OCI-LY3 (cell line): ENCODE measurements at regions not wholly inside any gene's neighbourhood (a gene's known extent, or its start where the extent isn't known, plus 50 kb on each side); places are given as distances from the start of the nearest gene placed in this dataset.
"Not testable (repeated sequence)": the region's sequence is repeated elsewhere in the genome, so short reads cannot be mapped to it uniquely, and the experiment has no call there.

Experiments
- H2AFZ ChIP-seq: fragments of 200-600, 300-600 bp; shearing (Covaris generic); 2 replicates; pipeline ENCODE4 v1.6.0; 2014; ENCODE audit warnings: antibody characterized with exemption, low read depth, low read length
- H3K27ac ChIP-seq: fragments of 200-600, 300-600 bp; sonication (generic); 2 replicates; pipeline ENCODE4 v1.5.1; 2014; ENCODE audit warnings: mild to moderate bottlenecking, low read length, moderate library complexity, mixed read lengths
- H3K27me3 ChIP-seq: fragments of 200-600, 300-600 bp; sonication (generic); 2 replicates; pipeline ENCODE4 v1.6.1; 2014; ENCODE audit warnings: low read depth, low read length, mixed read lengths
- H3K36me3 ChIP-seq: fragments of 200-600, 300-600 bp; sonication (generic); replicated peaks from 2 replicates; pipeline ENCODE3; 2014; ENCODE audit warnings: low read depth, low read length, mixed read lengths
- H3K4me1 ChIP-seq: fragments of 300-600, 200-600 bp; sonication (generic); 2 replicates; pipeline ENCODE4 v1.6.1; 2014; ENCODE audit warnings: low read length, mixed read lengths
- H3K4me2 ChIP-seq: fragments of 200-600, 300-600 bp; sonication (generic); 2 replicates; pipeline ENCODE4 v1.6.1; 2014; ENCODE audit warnings: low read length, mixed read lengths
- H3K4me3 ChIP-seq: fragments of 300-600, 200-600 bp; sonication (generic); 2 replicates; pipeline ENCODE4 v1.5.1; 2014; ENCODE audit warnings: antibody characterized with exemption, mild to moderate bottlenecking, low read length, moderate library complexity
- H3K79me2 ChIP-seq: fragments of 300-600, 200-600 bp; shearing (Covaris generic); 2 replicates; pipeline ENCODE4 v1.6.1; 2014; ENCODE audit warnings: mild to moderate bottlenecking, low read length, mixed read lengths
- H3K9ac ChIP-seq: fragments of 300-600, 200-600 bp; shearing (Covaris generic); 2 replicates; pipeline ENCODE4 v1.6.0; 2014; ENCODE audit warnings: mild to moderate bottlenecking, low read length, moderate library complexity
- H3K9me3 ChIP-seq: fragments of 200-600, 300-600 bp; shearing (Covaris generic); 2 replicates; pipeline ENCODE4 v1.6.1; 2014; ENCODE audit warnings: low read length, mixed read lengths; ENCODE audit not compliant: insufficient read depth
- H4K20me1 ChIP-seq: fragments of 200-600, 300-600 bp; sonication (generic); 2 replicates; pipeline ENCODE4 v1.6.1; 2016; ENCODE audit warnings: low read length, mixed read lengths; ENCODE audit not compliant: insufficient read depth
- EZH2phosphoT487 ChIP-seq: fragments of 200-600 bp; shearing (Covaris generic); IDR thresholded peaks from 2 replicates; pipeline ENCODE4 v1.6.1; 2018; ENCODE audit warnings: antibody characterized with exemption, mixed run types, low read depth
- TF ChIP-seq, protein P1 (sequence below): fragments of 200-600, 300-600 bp; sonication (generic); IDR thresholded peaks from 2 replicates; pipeline ENCODE4 v1.5.1; 2014; ENCODE audit warnings: antibody characterized with exemption, low read length, low read depth

DNA sequence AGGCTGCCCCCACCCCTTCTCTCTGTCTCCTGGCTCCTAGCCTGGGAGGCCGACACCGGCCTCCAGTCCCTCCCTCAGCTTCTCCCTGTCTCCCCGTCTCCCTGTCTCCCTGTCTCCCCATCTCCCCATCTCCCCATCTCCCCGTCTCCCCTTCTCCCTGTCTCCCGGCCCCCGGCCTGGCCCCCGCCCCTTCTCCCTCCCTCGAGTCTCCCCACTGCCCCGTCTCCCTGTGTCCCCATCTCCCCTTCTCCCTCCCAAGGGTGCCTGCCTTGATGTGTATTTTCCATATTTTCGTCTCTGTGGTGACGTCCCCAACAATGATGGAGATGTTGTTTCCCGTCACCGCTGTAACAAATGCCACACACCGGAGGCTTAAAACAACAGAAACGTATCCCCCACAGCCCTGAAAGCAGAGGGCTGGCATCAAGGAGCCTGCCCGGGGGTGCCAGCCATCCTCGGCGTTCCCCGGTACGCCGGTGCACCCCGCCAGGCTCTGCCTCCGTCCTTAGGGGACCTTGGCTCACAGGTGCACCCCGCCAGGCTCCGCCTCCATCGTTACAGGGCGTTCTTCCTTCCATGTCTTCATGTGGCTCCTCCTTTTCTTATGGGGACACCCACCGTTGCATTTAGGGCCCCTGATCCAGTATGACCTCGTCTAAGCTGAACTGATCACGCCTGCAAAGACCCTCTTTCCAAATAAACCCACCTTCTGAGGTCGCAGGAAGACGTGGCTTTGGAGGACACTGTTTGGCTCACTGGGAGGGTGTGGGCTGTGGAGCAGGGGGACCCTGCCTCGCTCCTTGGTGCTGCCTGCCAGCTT lies 151.6 kb downstream of the NPIPB11 start:
- peaks cover 3% of the 10 kb centered on the region; the same call in 1 of the 2 replicates for H3K4me1 ChIP-seq

DNA sequence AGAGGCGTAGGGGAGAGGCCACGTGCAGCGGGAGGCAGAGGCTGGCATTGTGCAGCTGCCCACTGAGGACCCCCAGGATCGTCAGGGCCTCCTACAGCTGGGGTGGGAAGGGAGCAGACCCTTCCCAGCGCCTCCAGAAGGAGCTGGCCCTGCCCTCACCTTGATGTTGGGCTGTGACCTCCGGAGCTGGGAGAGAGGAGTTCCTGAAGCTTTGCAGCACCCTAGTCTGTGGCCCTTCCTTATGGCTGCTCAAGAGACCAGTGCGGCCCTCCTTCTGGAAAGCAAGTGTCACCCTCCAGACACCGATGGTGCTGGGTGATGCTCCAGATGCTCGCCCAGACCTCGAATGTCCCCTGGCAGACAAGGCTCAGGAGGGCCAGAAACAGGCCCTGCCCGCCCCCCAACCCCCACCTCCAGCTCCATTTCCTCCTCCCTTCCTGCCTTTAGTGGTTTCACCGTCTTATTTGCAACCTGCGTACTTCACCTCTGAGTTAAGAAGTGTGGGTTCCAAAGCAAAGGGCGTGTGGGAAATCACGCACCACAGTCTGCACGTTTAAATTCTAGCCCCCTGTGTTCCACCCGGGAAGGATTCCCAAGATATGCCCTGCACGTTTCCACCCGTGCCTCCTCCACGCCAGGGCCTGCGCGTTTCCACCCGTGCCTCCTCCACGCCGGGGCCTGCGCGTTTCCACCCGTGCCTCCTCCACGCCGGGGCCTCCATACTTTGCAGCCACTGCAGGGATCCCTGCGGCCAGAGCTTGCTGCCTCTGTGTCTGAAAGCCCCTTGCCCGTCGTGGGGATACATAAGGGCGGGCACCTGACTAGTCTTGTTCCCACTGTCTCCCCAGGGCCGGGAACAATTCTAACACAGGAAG lies 152.6 kb downstream of the NPIPB11 start:
- not testable (repeated sequence) for H3K4me1 ChIP-seq, H4K20me1 ChIP-seq, H3K27me3 ChIP-seq, H3K4me3 ChIP-seq, H3K9me3 ChIP-seq, H3K79me2 ChIP-seq, H3K27ac ChIP-seq, H3K4me2 ChIP-seq, H3K36me3 ChIP-seq, H3K9ac ChIP-seq, H2AFZ ChIP-seq

More for the DNA sequence above, 151.6 kb downstream of the NPIPB11 start:
- no peaks in the 10 kb centered on the region for H4K20me1 ChIP-seq
- no peak overlapping the region for H3K4me3 ChIP-seq
- H3K79me2 ChIP-seq: no peaks in the 10 kb centered on the region
- H2AFZ ChIP-seq: no peak overlapping the region
- no peak overlapping the region for H3K9ac ChIP-seq
- H3K27me3 ChIP-seq: no peaks in the 10 kb centered on the region
- H3K27ac ChIP-seq: no peak overlapping the region
- H3K36me3 ChIP-seq: no peaks in the 10 kb centered on the region
- H3K9me3 ChIP-seq: no peaks in the 10 kb centered on the region
- H3K4me2 ChIP-seq: no peak overlapping the region
- TF ChIP-seq, protein P1, sequence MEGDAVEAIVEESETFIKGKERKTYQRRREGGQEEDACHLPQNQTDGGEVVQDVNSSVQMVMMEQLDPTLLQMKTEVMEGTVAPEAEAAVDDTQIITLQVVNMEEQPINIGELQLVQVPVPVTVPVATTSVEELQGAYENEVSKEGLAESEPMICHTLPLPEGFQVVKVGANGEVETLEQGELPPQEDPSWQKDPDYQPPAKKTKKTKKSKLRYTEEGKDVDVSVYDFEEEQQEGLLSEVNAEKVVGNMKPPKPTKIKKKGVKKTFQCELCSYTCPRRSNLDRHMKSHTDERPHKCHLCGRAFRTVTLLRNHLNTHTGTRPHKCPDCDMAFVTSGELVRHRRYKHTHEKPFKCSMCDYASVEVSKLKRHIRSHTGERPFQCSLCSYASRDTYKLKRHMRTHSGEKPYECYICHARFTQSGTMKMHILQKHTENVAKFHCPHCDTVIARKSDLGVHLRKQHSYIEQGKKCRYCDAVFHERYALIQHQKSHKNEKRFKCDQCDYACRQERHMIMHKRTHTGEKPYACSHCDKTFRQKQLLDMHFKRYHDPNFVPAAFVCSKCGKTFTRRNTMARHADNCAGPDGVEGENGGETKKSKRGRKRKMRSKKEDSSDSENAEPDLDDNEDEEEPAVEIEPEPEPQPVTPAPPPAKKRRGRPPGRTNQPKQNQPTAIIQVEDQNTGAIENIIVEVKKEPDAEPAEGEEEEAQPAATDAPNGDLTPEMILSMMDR: no peak
- no peak for TF ChIP-seq EZH2phosphoT487

DNA sequence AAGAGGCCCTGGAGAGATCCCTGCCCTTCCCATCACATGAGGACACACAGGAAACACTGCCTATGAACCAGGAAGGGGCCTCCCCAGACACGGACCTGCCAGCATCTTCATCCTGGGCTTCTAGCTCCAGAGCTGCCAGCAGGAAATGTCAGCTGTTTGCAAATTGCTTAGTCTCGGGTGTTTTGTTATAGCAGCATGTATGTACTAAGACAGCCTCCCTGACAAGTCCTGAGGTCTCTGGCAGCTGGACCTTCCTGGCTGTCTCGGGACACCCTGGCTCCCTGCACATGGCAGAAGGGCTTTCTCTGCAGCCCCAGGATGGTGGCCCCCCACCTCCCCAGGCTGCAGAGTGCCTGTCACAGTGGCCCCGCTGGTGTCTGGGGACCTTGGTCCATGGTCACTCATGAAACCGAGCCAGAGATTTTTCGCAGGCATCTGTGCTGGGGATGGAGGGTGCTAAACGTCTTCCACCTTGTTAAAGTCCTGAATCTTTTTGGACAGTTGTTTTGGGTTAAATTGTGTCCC lies 153.4 kb downstream of the NPIPB11 start:
- H3K4me2 ChIP-seq, H4K20me1 ChIP-seq, H3K27me3 ChIP-seq, H2AFZ ChIP-seq, H3K4me1 ChIP-seq, H3K27ac ChIP-seq, H3K4me3 ChIP-seq, H3K9me3 ChIP-seq, H3K79me2 ChIP-seq, H3K36me3 ChIP-seq, H3K9ac ChIP-seq: not testable (repeated sequence)

DNA sequence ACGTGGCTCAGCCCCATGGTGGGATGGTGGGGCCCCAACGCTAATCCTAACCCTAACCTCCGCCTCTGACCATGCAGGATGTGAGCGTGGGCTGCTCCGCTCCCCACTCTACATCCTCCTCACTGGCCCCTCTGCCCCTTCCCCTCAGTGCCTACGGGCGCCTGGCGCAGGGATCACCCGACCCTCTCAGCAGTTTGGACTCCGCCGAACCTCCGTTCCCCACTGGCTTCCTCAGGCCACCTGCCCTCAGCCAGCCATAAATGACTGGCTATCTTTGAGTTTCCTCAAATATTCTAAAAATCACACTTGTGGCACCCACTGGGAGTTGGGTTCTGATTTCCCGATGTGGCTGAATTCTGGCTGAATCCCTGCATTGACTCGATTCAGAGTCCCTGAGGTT lies 154.2 kb downstream of the NPIPB11 start:
- H3K27me3 ChIP-seq, H4K20me1 ChIP-seq, H2AFZ ChIP-seq, H3K27ac ChIP-seq, H3K4me1 ChIP-seq, H3K79me2 ChIP-seq, H3K4me3 ChIP-seq, H3K9me3 ChIP-seq, H3K36me3 ChIP-seq, H3K9ac ChIP-seq, H3K4me2 ChIP-seq: not testable (repeated sequence)

DNA sequence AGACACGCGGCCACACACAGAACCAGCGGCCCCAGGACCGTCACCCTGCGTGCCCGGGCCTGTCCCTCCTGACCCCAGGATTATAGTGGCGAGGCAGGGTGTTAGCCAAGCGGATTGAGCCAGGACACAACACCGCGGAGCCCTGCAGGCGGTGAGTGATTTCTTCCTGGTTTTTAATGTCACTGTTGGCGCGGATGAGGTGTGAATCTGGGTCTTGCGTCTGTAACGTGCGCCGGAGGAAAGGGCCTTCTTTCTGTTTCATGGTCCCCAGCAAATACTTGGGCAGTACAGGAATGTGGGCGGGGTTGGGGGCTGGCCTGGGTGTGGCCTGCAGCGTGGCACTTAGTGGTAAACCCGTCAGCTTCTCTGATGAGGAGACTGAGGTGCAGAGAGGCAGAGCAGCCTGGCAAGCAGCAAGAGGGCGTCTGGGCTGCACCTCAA lies 154.9 kb downstream of the NPIPB11 start:
- not testable (repeated sequence) for H3K9ac ChIP-seq, H4K20me1 ChIP-seq, H3K4me2 ChIP-seq, H2AFZ ChIP-seq, H3K36me3 ChIP-seq, H3K27me3 ChIP-seq, H3K9me3 ChIP-seq, H3K79me2 ChIP-seq, H3K4me3 ChIP-seq, H3K4me1 ChIP-seq, H3K27ac ChIP-seq

DNA sequence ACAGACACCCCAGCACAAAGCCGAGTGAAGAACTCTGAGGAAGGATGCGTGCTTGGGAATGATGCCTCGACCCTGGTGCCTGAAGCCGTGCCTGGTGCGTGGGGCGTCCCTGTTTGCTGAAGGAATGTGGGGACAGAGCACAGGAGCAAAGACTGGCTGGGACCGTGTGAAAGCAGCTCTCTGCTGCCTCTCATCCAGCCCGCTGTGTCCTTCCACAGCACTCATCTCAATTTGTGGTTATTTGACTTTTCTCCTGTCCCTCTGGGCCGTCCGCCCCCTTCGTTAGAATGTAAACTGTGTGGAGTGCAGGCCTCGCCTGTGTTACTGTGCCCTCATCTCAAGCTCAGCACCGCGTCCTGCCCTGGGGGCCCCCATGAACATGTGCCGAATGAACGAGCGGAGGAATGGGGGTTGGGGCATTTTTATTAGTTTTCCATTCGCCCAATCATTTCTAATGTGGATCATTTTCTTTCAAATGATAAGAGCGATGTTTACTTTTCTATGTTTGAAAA lies 155.5 kb downstream of the NPIPB11 start:
- H3K4me1 ChIP-seq, H3K27me3 ChIP-seq, H3K9me3 ChIP-seq, H3K36me3 ChIP-seq, H3K27ac ChIP-seq, H3K4me3 ChIP-seq, H4K20me1 ChIP-seq, H3K4me2 ChIP-seq, H3K9ac ChIP-seq, H2AFZ ChIP-seq, H3K79me2 ChIP-seq: not testable (repeated sequence)

DNA sequence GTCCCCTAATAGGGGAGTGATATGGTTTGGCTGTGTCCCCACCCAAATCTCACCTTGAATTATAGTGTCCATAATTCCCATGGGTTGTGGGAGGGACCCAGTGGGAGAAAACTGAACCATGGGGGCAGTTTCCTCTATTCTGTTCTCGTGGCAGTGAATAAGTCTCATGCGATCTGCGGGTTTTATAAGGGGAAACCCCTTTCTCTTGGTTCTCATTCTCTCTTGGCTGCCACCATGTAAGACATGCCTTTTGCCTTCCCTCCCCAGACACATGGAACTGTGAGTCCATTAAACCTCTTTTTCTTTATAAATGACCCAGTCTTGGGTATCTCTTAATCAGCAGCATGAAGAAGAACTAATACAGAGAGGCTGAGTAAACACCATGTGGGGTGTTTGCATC lies 156.0 kb downstream of the NPIPB11 start:
- not testable (repeated sequence) for H3K4me1 ChIP-seq

DNA sequence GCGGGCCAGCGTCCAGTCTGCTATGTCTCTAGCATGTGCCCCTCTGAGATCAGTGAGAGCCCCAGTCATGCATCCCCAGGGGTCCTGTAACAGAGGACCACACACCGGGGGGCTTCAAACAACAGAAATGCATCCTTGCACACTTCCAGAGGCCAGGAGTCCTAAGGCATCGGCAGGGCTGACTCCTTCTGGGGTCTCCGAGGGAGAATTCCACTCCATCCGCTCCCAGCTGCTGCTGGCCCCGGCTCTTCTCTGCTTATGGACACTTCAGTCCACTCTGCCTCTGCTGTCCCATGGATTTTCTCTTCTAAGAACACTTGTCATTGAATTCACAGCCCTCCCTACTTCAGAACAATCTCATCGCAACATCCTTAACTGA lies 157.6 kb downstream of the NPIPB11 start:
- not testable (repeated sequence) for H3K4me1 ChIP-seq, H3K79me2 ChIP-seq, H3K27me3 ChIP-seq, H3K9me3 ChIP-seq, H3K9ac ChIP-seq, H4K20me1 ChIP-seq, H3K4me2 ChIP-seq, H3K27ac ChIP-seq, H3K4me3 ChIP-seq, H3K36me3 ChIP-seq, H2AFZ ChIP-seq

More for the DNA sequence above, 156.0 kb downstream of the NPIPB11 start:
- H3K36me3 ChIP-seq, H3K9ac ChIP-seq, H3K79me2 ChIP-seq, H3K27me3 ChIP-seq, H4K20me1 ChIP-seq, H3K27ac ChIP-seq, H3K9me3 ChIP-seq, H3K4me2 ChIP-seq, H2AFZ ChIP-seq, H3K4me3 ChIP-seq: not testable (repeated sequence)
